HG03175 (cell line): ENCODE measurements at regions not wholly inside any gene's neighbourhood (a gene's known extent, or its start where the extent isn't known, plus 50 kb on each side); places are given as distances from the start of the nearest gene placed in this dataset.

Experiments
- ATAC-seq: cut with Tn5 transposase; IDR thresholded peaks from one replicate; pipeline ENCODE4 v1.9.1; 2021; ENCODE audit warnings: mild to moderate bottlenecking, moderate library complexity; ENCODE audit not compliant: unreplicated experiment

- ATAC-seq = no peak
Observed at GRCh38 chr17:5693821-5694220, 109.5 kb upstream of the NLRP1 start.

- no peak for ATAC-seq
Observed at GRCh38 chr17:5694551-5694950, 110.2 kb upstream of the NLRP1 start.

GRCh38 chr17:5695480-5695879 is 111.2 kb upstream of the NLRP1 start:
- no peak for ATAC-seq

- ATAC-seq = no peak
Observed at GRCh38 chr17:5698959-5699358, 114.7 kb upstream of the NLRP1 start.

- ATAC-seq = no peak
Observed at GRCh38 chr17:5699814-5700213, 115.5 kb upstream of the NLRP1 start.

GRCh38 chr17:5700745-5701144 is 116.4 kb upstream of the NLRP1 start:
- ATAC-seq = no peak

- no peak for ATAC-seq
Observed at GRCh38 chr17:5701381-5701780, 117.1 kb upstream of the NLRP1 start.

GRCh38 chr17:5702951-5703510 is 118.7 kb upstream of the NLRP1 start:
- no peak for ATAC-seq

GRCh38 chr17:5703736-5704135 is 119.4 kb upstream of the NLRP1 start:
- ATAC-seq = no peak

- ATAC-seq = no peak
Observed at GRCh38 chr17:5705081-5705875, 121.0 kb upstream of the NLRP1 start.

- no peak for ATAC-seq
Observed at GRCh38 chr17:5705876-5706576, 121.7 kb upstream of the NLRP1 start.

- no peak for ATAC-seq
Observed at GRCh38 chr17:5706577-5707210, 122.4 kb upstream of the NLRP1 start.

GRCh38 chr17:5707482-5707881 is 123.2 kb upstream of the NLRP1 start:
- ATAC-seq = no peak

- no peak for ATAC-seq
Observed at GRCh38 chr17:5708344-5708743, 124.0 kb upstream of the NLRP1 start.

- ATAC-seq = no peak
Observed at GRCh38 chr17:5711344-5711743, 127.0 kb upstream of the NLRP1 start.

- no peak for ATAC-seq
Observed at GRCh38 chr17:5714993-5715392, 130.7 kb upstream of the NLRP1 start.

- no peak for ATAC-seq
Observed at GRCh38 chr17:5715478-5715877, 131.2 kb upstream of the NLRP1 start.

- ATAC-seq = no peak
Observed at GRCh38 chr17:5718726-5719125, 134.4 kb upstream of the NLRP1 start.

GRCh38 chr17:5719976-5720375 is 135.7 kb upstream of the NLRP1 start:
- no peak for ATAC-seq

GRCh38 chr17:5730373-5730772 is 146.1 kb upstream of the NLRP1 start:
- no peak for ATAC-seq

GRCh38 chr17:5740937-5741336 is 156.6 kb upstream of the NLRP1 start:
- no peak for ATAC-seq

- no peak for ATAC-seq
Observed at GRCh38 chr17:5741810-5742209, 157.5 kb upstream of the NLRP1 start.
